GM19239 (cell line): ENCODE measurements at regions not wholly inside any gene's neighbourhood (a gene's known extent, or its start where the extent isn't known, plus 50 kb on each side); places are given as distances from the start of the nearest gene placed in this dataset.

Experiments used
- DNase-seq: peaks from one replicate; pipeline ENCODE4 v3.0.0; 2011; ENCODE audit warnings: low spot score; ENCODE audit not compliant: insufficient read length
- FAIRE-seq: peaks from 2 replicates; lab custom pipeline; 2011; peaks lifted over from hg19 to GRCh38; lab: Jason Lieb, UNC

- DNase-seq, result no peak
- FAIRE-seq, result no peak
Observed at GRCh38 chr2:74036010-74036409, 51.3 kb downstream of the TET3 start.

- FAIRE-seq (no peak), DNase-seq (no peak)
Observed at GRCh38 chr2:74036450-74037195, 51.9 kb downstream of the TET3 start.

GRCh38 chr2:74037379-74037860 lies 52.7 kb downstream of the TET3 start:
- DNase-seq (peak; percentile 39), FAIRE-seq (peak; percentile 31)

GRCh38 chr2:74039611-74040010 lies 54.9 kb downstream of the TET3 start:
- FAIRE-seq (no peak), DNase-seq (no peak)

GRCh38 chr2:74041182-74041581 lies 56.5 kb downstream of the TET3 start:
- DNase-seq, result no peak
- no peak for FAIRE-seq

GRCh38 chr2:74041726-74042125 lies 57.0 kb downstream of the TET3 start:
- DNase-seq (no peak), FAIRE-seq (no peak)

GRCh38 chr2:74042606-74043005 lies 57.9 kb downstream of the TET3 start:
- FAIRE-seq (no peak), DNase-seq (no peak)

- no peak for DNase-seq
- no peak for FAIRE-seq
Observed at GRCh38 chr2:74043345-74044329, 58.9 kb downstream of the TET3 start.

GRCh38 chr2:74044999-74045398 lies 60.3 kb downstream of the TET3 start:
- FAIRE-seq (no peak), DNase-seq (no peak)

- DNase-seq, result no peak
Observed at GRCh38 chr2:74045454-74045853, 60.7 kb downstream of the TET3 start.

GRCh38 chr2:74046441-74046840 lies 61.7 kb downstream of the TET3 start:
- FAIRE-seq, result no peak
- DNase-seq, result no peak

More at GRCh38 chr2:74045454-74045853, 60.7 kb downstream of the TET3 start:
- FAIRE-seq, result no peak

GRCh38 chr2:74047152-74047551 lies 62.4 kb downstream of the TET3 start:
- no peak for FAIRE-seq
- DNase-seq, result no peak

GRCh38 chr2:74048147-74048546 lies 63.4 kb downstream of the TET3 start:
- FAIRE-seq, result no peak
- no peak for DNase-seq

- FAIRE-seq, result no peak
- no peak for DNase-seq
Observed at GRCh38 chr2:74048843-74049519, 64.3 kb downstream of the TET3 start.

- DNase-seq (no peak), FAIRE-seq (no peak)
Observed at GRCh38 chr2:74050151-74050550, 65.4 kb downstream of the TET3 start.

GRCh38 chr2:74051504-74051903 lies 66.8 kb downstream of the TET3 start:
- DNase-seq (no peak), FAIRE-seq (no peak)

- FAIRE-seq, result peak; percentile 8
- no peak for DNase-seq
Observed at GRCh38 chr2:74052732-74053710, 68.3 kb downstream of the TET3 start.

- no peak for DNase-seq
- no peak for FAIRE-seq
Observed at GRCh38 chr2:74053959-74054715, 69.4 kb downstream of the TET3 start.
